Esophagus muscularis mucosa (tissue), 3 donors: ENCODE measurements at regions not wholly inside any gene's neighbourhood (a gene's known extent, or its start where the extent isn't known, plus 50 kb on each side); places are given as distances from the start of the nearest gene placed in this dataset.
"Not testable (repeated sequence)": the region's sequence is repeated elsewhere in the genome, so short reads cannot be mapped to it uniquely, and the experiment has no call there.

Experiments
- CTCF ChIP-seq, 3 experiments: fragments of 200-600 bp in 2 of 3; fragments of 450-650 bp in 1 of 3; sonication (generic) in 2 of 3; IDR thresholded peaks; one replicate each; pipeline ENCODE4 v1.5.1; 2017 to 2019; ENCODE audit warnings: antibody characterized with exemption in 3 of 3, mild to moderate bottlenecking in 2 of 3, moderate library complexity in 1 of 3
- POLR2A ChIP-seq: fragments of 450-650 bp; IDR thresholded peaks from one replicate; pipeline ENCODE4 v1.6.1; 2017; ENCODE audit warnings: antibody characterized with exemption, moderate library complexity, mild to moderate bottlenecking, low read depth

GRCh38 chr5:176083717-176084116 is 115.6 kb upstream of the THOC3 start:
- not testable (repeated sequence) for TF ChIP-seq POLR2A; CTCF (IDR thresholded peaks at IDR 0.05)
